ENCODE measurements at regions not wholly inside any gene's neighbourhood (a gene's known extent, or its start where the extent isn't known, plus 50 kb on each side); places are given as distances from the start of the nearest gene placed in this dataset.

- TF ChIP-seq HDAC6 (IDR thresholded peaks at IDR 0.05; ENCODE audit: low read depth, low read length) (no peak), MAX (IDR thresholded peaks at IDR 0.05) (no peak), TBP (IDR thresholded peaks at IDR 0.05; ENCODE audit: low read depth, low read length) (no peak), ATF3 (IDR thresholded peaks at IDR 0.05; ENCODE audit: insufficient read depth, low read depth, low read length) (no peak), EZH2 (IDR thresholded peaks at IDR 0.05; ENCODE audit: low read depth, low read length, severe bottlenecking) (no peak), ZNF274 (IDR thresholded peaks at IDR 0.05; ENCODE audit: borderline replicate concordance, extremely low read depth, low read length) (no peak), CBX8 (IDR thresholded peaks at IDR 0.05; ENCODE audit: borderline replicate concordance, low read depth, low read length) (no peak), SIRT6 (IDR thresholded peaks at IDR 0.05; ENCODE audit: low read length) (no peak), JUND (IDR thresholded peaks at IDR 0.05; ENCODE audit: low read length) (no peak), POLR2A (IDR thresholded peaks at IDR 0.05; ENCODE audit: control extremely low read depth in 1 of 2, low read depth in 2 of 2, low read length in 2 of 2) (no peak), YY1 (IDR thresholded peaks at IDR 0.05; ENCODE audit: low read depth, low read length) (no peak)
Observed at GRCh38 chr6:132096245-132096644, 145.1 kb upstream of the CCN2 start (continued).

Measured in H1 (cell line).